ENCODE measurements at regions not wholly inside any gene's neighbourhood (a gene's known extent, or its start where the extent isn't known, plus 50 kb on each side); places are given as distances from the start of the nearest gene placed in this dataset.

GRCh38 chr3:59440285-59441028, 390.6 kb upstream of the CFAP20DC start:
- Mint-ChIP-seq H3K9me3 (no peaks in the 10 kb centered on the region), H3K4me1 (peaks cover 17% of the 10 kb centered on the region), H3K4me3 (no peak overlapping the region), H3K27me3 (no peaks in the 10 kb centered on the region), H3K36me3 (ENCODE audit: insufficient read depth) (peaks cover 3% of the 10 kb centered on the region), H3K27ac (ENCODE audit: low read depth) (no peak overlapping the region)
- DNase-seq (ENCODE audit: low spot score in 2 of 2), result no peak
- no peak for ATAC-seq (replicated peaks; ENCODE audit: extremely low read depth, poor library complexity, severe bottlenecking)

- no peak for DNase-seq (ENCODE audit: low spot score in 2 of 2)
- no peak overlapping the region for H3K4me3 Mint-ChIP-seq
- no peak for ATAC-seq (replicated peaks; ENCODE audit: extremely low read depth, poor library complexity, severe bottlenecking)
- H3K36me3 Mint-ChIP-seq (ENCODE audit: insufficient read depth), result peaks cover 2% of the 10 kb centered on the region
- no peak overlapping the region for H3K27ac Mint-ChIP-seq (ENCODE audit: low read depth)
- no peaks in the 10 kb centered on the region for H3K27me3 Mint-ChIP-seq
- no peaks in the 10 kb centered on the region for H3K4me1 Mint-ChIP-seq
- peaks cover 10% of the 10 kb centered on the region for H3K9me3 Mint-ChIP-seq
Measured at GRCh38 chr3:59438492-59438891, 388.7 kb upstream of the CFAP20DC start.

- H3K4me1 Mint-ChIP-seq, result no peaks in the 10 kb centered on the region
- H3K9me3 Mint-ChIP-seq, result peaks cover 10% of the 10 kb centered on the region
- no peak overlapping the region for H3K27ac Mint-ChIP-seq (ENCODE audit: low read depth)
- H3K4me3 Mint-ChIP-seq, result no peak overlapping the region
- peaks cover 2% of the 10 kb centered on the region for H3K36me3 Mint-ChIP-seq (ENCODE audit: insufficient read depth)
- ATAC-seq (replicated peaks; ENCODE audit: extremely low read depth, poor library complexity, severe bottlenecking) (no peak), DNase-seq (ENCODE audit: low spot score in 2 of 2) (no peak)
- no peaks in the 10 kb centered on the region for H3K27me3 Mint-ChIP-seq
Measured at GRCh38 chr3:59436164-59436958, 386.5 kb upstream of the CFAP20DC start.

GRCh38 chr3:59433546-59433945, 383.7 kb upstream of the CFAP20DC start:
- Mint-ChIP-seq H3K27me3 (no peaks in the 10 kb centered on the region), H3K9me3 (peaks cover 10% of the 10 kb centered on the region), H3K36me3 (ENCODE audit: insufficient read depth) (no peaks in the 10 kb centered on the region), H3K4me3 (no peak overlapping the region), H3K27ac (ENCODE audit: low read depth) (no peak overlapping the region), H3K4me1 (no peaks in the 10 kb centered on the region)
- ATAC-seq (replicated peaks; ENCODE audit: extremely low read depth, poor library complexity, severe bottlenecking) (no peak), DNase-seq (ENCODE audit: low spot score in 2 of 2) (no peak)

- Mint-ChIP-seq H3K4me1 (peaks cover 4% of the 10 kb centered on the region), H3K27me3 (no peaks in the 10 kb centered on the region), H3K9me3 (peaks cover 10% of the 10 kb centered on the region), H3K27ac (ENCODE audit: low read depth) (no peak overlapping the region), H3K36me3 (ENCODE audit: insufficient read depth) (no peaks in the 10 kb centered on the region), H3K4me3 (no peak overlapping the region)
- ATAC-seq (replicated peaks; ENCODE audit: extremely low read depth, poor library complexity, severe bottlenecking), result no peak
- DNase-seq (ENCODE audit: low spot score in 2 of 2), result no peak
Measured at GRCh38 chr3:59432665-59433064, 382.8 kb upstream of the CFAP20DC start.

- H3K9me3 Mint-ChIP-seq, result peaks cover 10% of the 10 kb centered on the region
- peaks cover 2% of the 10 kb centered on the region for H3K36me3 Mint-ChIP-seq (ENCODE audit: insufficient read depth)
- peaks cover 27% of the 10 kb centered on the region for H3K4me1 Mint-ChIP-seq
- no peak overlapping the region for H3K4me3 Mint-ChIP-seq
- no peaks in the 10 kb centered on the region for H3K27me3 Mint-ChIP-seq
- H3K27ac Mint-ChIP-seq (ENCODE audit: low read depth), result no peak overlapping the region
- ATAC-seq (replicated peaks; ENCODE audit: extremely low read depth, poor library complexity, severe bottlenecking) (no peak), DNase-seq (ENCODE audit: low spot score in 2 of 2) (no peak)
Measured at GRCh38 chr3:59430341-59430740, 380.5 kb upstream of the CFAP20DC start.

GRCh38 chr3:59429198-59429597, 379.4 kb upstream of the CFAP20DC start:
- Mint-ChIP-seq H3K9me3 (peaks cover 3% of the 10 kb centered on the region), H3K27ac (ENCODE audit: low read depth) (no peak overlapping the region), H3K4me1 (peaks cover 38% of the 10 kb centered on the region), H3K36me3 (ENCODE audit: insufficient read depth) (peaks cover 2% of the 10 kb centered on the region), H3K27me3 (no peaks in the 10 kb centered on the region), H3K4me3 (no peak overlapping the region)
- ATAC-seq (replicated peaks; ENCODE audit: extremely low read depth, poor library complexity, severe bottlenecking), result no peak
- DNase-seq (ENCODE audit: low spot score in 2 of 2), result no peak

- no peaks in the 10 kb centered on the region for H3K9me3 Mint-ChIP-seq
- peaks cover 45% of the 10 kb centered on the region for H3K4me1 Mint-ChIP-seq
- H3K36me3 Mint-ChIP-seq (ENCODE audit: insufficient read depth), result peaks cover 2% of the 10 kb centered on the region
- H3K27me3 Mint-ChIP-seq, result no peaks in the 10 kb centered on the region
- H3K4me3 Mint-ChIP-seq, result peak overlapping the region; percentile 8
- DNase-seq (ENCODE audit: low spot score in 2 of 2) (no peak), ATAC-seq (replicated peaks; ENCODE audit: extremely low read depth, poor library complexity, severe bottlenecking) (no peak)
- H3K27ac Mint-ChIP-seq (ENCODE audit: low read depth), result peak overlapping the region; percentile 94
Measured at GRCh38 chr3:59426821-59427565, 377.2 kb upstream of the CFAP20DC start.

- no peaks in the 10 kb centered on the region for H3K9me3 Mint-ChIP-seq
- DNase-seq (ENCODE audit: low spot score in 2 of 2), result peak in 1 of 2 donors; percentile 42
- ATAC-seq (replicated peaks; ENCODE audit: extremely low read depth, poor library complexity, severe bottlenecking), result peak; percentile 54
- no peaks in the 10 kb centered on the region for H3K27me3 Mint-ChIP-seq
- peaks cover 2% of the 10 kb centered on the region for H3K36me3 Mint-ChIP-seq (ENCODE audit: insufficient read depth)
- peak overlapping the region; percentile 25 for H3K4me3 Mint-ChIP-seq
- peak overlapping the region; percentile 94 for H3K27ac Mint-ChIP-seq (ENCODE audit: low read depth)
- H3K4me1 Mint-ChIP-seq, result peaks cover 45% of the 10 kb centered on the region
Measured at GRCh38 chr3:59425942-59426341, 376.1 kb upstream of the CFAP20DC start.

- Mint-ChIP-seq H3K36me3 (ENCODE audit: insufficient read depth) (peaks cover 2% of the 10 kb centered on the region), H3K27me3 (no peaks in the 10 kb centered on the region), H3K4me1 (peaks cover 45% of the 10 kb centered on the region), H3K27ac (ENCODE audit: low read depth) (peak overlapping the region; percentile 94), H3K9me3 (no peaks in the 10 kb centered on the region), H3K4me3 (peak overlapping the region; percentile 25)
- no peak for DNase-seq (ENCODE audit: low spot score in 2 of 2)
- no peak for ATAC-seq (replicated peaks; ENCODE audit: extremely low read depth, poor library complexity, severe bottlenecking)
Measured at GRCh38 chr3:59425371-59425770, 375.5 kb upstream of the CFAP20DC start.

- peak overlapping the region; percentile 40 for H3K4me3 Mint-ChIP-seq
- peak; percentile 86 for ATAC-seq (replicated peaks; ENCODE audit: extremely low read depth, poor library complexity, severe bottlenecking)
- peak in 1 of 2 donors; percentile 49 for DNase-seq (ENCODE audit: low spot score in 2 of 2)
- peaks cover 45% of the 10 kb centered on the region for H3K4me1 Mint-ChIP-seq
- H3K27ac Mint-ChIP-seq (ENCODE audit: low read depth), result peak overlapping the region; percentile 94
- peaks cover 2% of the 10 kb centered on the region for H3K36me3 Mint-ChIP-seq (ENCODE audit: insufficient read depth)
- no peaks in the 10 kb centered on the region for H3K27me3 Mint-ChIP-seq
- no peaks in the 10 kb centered on the region for H3K9me3 Mint-ChIP-seq
Measured at GRCh38 chr3:59424268-59425010, 374.6 kb upstream of the CFAP20DC start.

GRCh38 chr3:59423707-59424106, 373.9 kb upstream of the CFAP20DC start:
- DNase-seq (ENCODE audit: low spot score in 2 of 2) (no peak), ATAC-seq (replicated peaks; ENCODE audit: extremely low read depth, poor library complexity, severe bottlenecking) (no peak)
- peaks cover 2% of the 10 kb centered on the region for H3K36me3 Mint-ChIP-seq (ENCODE audit: insufficient read depth)
- no peaks in the 10 kb centered on the region for H3K27me3 Mint-ChIP-seq
- peaks cover 45% of the 10 kb centered on the region for H3K4me1 Mint-ChIP-seq
- no peaks in the 10 kb centered on the region for H3K9me3 Mint-ChIP-seq
- no peak overlapping the region for H3K4me3 Mint-ChIP-seq
- H3K27ac Mint-ChIP-seq (ENCODE audit: low read depth), result peak overlapping the region; percentile 94

Measured in central memory CD8-positive, alpha-beta T cell (primary cell).